GM19043 (cell line): ENCODE measurements at regions not wholly inside any gene's neighbourhood (a gene's known extent, or its start where the extent isn't known, plus 50 kb on each side); places are given as distances from the start of the nearest gene placed in this dataset.

ENCODE experiments used
- ATAC-seq: cut with Tn5 transposase; IDR thresholded peaks from one replicate; pipeline ENCODE4 v1.9.1; 2021; ENCODE audit warnings: low read depth; ENCODE audit not compliant: unreplicated experiment

DNA sequence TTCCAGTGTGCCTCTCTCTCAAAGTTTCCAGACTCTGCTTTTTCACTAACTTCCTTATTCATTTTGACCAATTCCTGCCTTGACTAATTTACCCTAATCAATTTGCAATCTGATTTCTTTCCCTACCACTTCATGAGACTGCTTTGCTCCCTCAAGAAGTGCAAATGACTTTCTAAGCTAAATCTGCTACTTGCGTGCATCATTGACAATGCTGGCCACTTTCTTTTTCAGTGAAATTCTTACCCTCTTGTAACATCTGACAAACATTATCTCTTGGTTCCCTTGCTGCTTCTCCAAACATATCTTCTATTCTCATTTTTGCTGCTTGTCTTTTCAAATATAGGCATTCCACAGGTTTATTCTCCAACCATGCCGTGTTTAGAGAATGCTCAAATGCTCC is 659.9 kb downstream of the USP25 start:
- no peak for ATAC-seq

DNA sequence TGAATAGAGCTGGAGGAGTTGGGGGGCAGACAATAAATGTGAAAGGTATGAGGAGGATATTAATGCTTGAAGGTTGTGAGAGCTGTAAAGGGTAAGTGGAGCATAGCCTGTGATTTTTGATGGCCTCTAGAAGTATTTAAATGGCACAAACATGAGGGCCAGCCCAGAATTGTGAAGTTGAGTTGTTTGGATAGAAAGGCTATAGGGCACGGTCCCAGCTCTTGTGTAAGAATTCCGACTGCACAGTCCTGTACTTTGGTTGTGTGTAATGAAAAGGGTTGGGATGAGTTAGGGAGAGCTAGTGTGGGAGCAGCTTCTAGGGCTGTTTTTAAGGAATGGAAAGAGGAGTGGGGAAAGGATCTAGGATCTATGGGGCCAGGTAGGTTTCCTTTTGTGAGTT is 665.5 kb downstream of the USP25 start:
- no peak for ATAC-seq

DNA sequence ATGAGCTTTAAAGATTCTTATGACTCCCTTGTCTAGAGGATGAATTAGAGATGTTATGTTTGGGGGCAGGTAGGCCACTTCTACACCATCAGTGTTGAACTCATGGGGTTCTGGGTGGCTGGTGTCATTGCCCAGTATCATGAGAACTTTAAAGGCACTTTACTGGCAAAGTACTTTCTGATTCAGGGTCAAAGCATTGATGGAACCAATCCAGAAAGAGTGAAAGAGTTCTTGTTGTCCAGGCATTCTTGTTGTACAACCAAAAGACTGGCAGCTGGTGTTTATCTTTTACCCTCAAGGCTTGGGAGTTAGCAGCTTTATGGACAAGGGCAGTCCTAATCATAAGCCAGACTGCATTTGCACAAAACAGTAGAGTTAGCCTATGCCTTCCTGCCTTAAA is 673.0 kb downstream of the USP25 start:
- ATAC-seq, result no peak

DNA sequence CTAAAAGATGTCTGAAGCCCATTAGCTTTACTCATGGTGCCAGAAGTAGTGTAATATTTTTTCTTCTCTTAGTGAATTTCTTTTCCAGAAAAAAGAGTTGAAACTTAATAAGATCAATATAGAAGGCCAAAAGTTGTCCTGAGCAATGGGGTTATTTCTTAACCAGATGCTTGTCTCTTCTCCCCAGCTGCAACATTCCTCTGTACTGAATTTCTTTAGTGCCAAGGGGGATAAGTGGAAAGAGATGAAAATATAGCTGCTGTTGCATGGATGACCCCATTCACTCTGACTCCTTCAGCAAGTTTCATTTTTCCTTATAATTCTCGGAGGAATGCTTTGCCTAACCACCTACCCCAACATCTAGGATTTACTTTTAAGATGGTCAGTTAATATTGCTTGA is 675.0 kb downstream of the USP25 start:
- no peak for ATAC-seq

DNA sequence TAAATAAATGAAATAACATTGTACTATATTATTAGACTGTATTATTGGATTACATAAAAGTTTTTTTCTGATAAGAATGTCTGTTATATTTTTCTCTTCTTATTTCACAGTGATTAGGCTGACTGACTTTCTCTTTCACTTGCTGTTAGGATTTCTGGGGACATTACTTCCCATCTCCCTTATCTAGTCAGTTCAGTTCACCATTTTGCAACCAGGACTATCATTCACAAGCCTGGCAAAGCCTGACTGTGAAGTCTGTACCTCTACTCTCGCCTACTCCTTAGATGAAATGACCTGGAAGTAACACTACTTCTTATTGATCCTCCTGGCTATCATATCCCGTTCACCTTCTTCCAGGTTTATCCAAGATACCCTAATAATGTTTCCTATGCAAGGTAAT is 676.6 kb downstream of the USP25 start:
- ATAC-seq, result no peak

DNA sequence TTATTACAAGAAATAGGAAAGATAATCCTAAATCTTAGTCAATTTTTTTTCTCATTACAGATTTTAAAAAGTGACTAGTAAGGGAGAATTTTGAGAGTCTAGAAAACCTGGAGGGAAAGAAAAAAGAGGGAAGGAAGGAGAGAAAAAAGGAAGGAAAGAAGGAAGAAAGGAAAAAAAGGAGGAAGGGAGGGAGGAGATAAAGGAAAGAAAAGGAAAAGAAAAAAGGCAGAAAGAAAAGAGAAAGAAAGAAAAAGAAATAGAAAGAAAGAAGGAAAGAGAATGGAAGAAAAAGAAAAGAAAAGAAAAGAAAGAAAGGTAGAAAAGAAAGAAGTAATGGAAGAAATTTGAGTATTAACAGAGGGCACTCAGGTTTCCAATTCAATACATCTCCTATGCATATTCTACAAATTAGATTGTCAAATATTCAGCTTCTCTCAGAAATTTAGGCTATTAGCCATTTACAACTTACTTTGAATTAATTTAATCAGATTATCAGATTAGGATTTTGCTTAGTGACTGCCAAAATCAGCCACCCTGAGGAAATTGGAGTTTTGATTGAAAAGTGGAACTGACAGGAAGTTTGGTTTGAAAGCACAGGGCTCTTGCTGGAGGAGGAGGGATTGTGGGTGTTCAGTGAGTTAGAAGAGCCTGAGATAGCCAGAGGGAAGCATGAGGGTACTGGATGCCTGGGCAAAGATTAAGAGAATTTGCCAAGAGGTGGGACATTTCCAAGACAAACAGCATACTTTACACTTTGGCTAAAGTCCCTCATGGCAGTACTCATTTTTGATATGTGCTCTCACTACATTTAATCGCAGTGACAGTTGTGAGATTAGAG is 677.8 kb downstream of the USP25 start:
- ATAC-seq, result no peak

DNA sequence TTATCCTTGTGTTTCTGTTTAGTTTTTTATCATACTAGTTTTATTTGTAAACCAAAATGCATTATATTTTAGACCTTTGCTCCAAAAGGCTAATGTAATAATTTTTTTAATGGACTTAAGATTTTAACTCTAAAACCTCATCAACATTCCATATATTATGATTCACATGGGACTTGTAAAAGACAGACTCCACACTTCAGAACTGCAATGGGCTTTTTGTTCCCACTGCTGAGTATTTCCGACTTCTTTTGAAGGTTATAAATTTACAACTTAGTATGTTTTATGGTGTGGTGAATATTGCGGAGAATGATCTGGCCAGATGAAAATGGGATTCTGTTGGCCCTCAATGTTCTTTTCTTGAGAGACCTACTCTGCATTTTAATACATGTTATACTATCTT is 678.5 kb downstream of the USP25 start:
- no peak for ATAC-seq

DNA sequence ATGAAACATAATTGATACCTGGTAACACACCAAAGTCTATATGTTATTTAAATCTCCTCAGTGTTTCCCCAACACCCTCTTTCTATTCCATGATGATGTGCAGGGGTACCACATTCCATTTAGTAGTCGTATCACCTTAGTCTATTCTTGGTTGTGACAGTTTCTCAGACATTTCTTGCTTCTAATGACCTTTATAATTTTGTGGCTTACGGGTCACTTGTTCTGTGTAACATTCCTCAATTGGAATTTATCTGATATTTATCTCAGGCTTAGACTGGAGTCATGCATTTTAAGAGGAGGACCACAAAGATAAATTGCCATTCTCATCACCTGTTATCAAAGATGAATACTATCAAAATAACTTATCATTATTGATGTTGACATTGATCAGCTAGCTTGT is 679.6 kb downstream of the USP25 start:
- no peak for ATAC-seq

DNA sequence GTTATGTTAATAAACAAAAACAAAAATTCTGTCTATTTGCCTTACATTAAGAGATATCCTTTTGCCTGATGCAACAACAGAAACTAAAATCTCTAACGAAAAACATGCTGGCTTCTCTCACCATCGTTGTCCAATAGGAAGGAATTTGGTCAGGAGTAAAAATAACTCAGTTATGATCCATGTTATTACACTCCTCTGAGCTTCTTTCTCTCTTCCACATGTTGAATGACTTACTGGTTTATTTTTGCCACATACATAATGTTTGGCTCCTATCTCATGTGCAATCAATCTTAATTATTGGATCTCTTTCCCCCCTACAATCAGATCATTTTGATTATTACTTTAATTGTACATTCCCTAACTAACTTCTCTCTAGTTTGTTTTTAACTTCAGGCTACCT is 688.4 kb downstream of the USP25 start:
- ATAC-seq, result no peak

DNA sequence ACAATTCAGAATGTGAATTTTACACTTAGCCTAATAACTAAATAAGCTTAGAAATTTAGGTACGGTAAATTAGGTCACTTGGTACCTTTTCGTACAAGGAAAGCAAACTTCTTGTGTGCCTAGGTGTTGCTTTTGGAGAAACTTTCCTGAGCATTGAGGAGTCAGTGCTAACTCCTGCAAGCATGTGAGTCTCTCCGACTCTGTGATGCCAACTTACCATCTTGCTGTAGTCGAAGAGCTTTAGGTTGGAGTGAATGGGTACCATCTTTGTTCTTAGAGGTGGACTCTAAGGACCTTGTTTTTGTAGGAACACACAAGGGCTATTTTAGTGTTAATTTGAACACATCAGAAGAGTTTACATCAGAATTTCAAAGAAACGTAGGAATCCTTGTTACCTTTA is 688.9 kb downstream of the USP25 start:
- ATAC-seq, result no peak

DNA sequence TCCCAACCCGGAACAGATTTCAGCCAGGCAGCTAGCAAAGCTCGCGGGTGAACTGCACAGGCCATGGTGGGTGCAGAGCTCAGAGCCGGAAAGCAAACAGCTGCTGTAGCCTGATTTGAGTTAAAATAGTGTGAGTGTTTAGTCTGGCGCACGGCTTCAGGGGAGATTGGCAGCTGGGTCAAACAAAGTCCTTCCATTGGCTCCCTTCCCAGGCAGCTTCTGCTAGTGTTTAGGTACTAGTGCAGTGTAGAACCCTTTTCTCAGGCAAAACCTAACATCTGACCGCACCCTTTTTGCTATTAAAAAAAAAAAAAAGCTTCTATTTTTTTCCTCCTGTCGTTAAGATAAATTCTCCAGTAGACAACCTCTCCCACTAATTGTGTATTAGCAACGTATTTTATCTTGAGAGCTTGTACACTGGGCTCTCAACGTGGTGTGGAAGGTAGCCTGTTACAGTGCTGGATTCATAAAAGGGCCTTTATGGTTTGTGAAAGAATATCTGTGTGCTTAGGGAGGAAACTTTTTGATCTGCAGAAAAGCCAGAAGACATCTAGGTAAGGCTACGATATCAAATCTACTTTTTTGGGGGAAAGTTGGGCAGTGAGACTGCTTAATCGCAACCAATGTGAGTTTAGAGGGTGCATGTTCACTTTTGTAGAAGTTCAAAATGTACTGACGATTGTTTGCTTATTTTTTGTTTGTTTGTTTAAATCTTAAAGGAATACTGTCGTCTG is 689.6 kb downstream of the USP25 start:
- ATAC-seq, result no peak

DNA sequence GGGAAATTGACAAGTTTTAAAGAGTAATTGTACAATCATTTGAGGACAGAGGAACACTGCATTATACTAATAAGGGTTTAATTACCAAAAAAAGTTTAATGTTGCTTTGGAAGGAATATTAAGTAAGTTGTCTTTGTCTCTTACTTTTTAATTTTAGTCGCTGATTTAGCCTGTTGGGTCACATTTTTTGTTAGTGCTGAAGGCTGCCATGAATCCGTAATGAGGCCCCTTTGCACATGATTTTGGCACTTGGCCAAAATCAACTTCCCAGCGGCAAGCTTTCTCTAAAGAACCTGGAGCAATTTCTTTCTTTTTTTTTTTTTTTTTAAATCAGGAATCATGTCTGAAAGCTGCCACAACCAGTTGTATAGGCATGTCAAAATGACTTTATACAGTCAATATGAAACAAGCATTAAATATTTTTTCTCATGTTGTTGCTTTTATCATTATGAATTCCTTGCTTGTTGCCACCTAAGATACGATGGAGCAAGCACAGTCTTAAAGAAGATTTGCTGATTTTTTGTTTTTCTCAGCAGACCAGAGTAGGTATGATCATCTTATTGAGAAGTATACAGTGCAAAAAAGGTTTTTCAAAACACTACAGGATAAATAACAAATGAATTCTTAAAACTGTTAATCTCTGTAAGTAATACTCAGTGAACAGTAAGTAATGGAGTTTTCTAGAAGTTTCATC is 690.4 kb downstream of the USP25 start:
- ATAC-seq, result no peak

DNA sequence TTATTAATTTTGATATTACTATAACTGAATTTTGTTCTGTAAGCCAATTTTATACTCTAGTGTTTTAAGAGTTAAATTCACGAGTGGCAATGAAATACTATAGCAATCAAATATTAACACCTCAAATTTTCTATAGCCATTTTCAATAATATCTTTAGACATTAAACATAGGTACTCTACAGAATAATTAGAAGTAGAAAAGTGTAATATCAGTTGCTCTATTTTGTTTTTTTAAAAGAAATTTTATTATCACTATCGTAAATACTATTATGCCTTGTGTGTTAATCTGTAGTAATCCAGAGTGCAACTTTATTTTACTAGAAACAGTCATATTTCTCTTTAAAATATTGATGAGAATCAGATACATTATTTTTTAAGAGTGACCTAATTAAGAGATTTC is 691.2 kb downstream of the USP25 start:
- no peak for ATAC-seq

DNA sequence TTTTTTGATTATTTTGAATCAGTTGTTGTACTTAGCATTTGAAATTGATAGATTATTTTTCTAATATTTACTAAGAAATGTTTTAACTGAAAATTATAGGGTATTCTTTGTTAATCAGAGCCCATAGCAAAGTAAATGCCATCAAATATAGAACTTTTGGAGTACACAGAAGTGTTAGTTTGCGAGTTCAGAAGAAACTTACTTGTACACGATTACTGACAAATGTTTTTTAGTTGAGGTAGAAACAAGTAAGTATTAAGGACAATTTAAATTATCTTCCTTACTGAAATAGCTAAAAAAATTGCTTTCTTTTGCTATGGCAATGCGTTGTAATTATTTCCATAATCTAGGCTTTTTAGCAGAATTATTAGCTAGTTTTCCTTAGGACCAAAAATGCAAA is 692.2 kb downstream of the USP25 start:
- ATAC-seq, result no peak

DNA sequence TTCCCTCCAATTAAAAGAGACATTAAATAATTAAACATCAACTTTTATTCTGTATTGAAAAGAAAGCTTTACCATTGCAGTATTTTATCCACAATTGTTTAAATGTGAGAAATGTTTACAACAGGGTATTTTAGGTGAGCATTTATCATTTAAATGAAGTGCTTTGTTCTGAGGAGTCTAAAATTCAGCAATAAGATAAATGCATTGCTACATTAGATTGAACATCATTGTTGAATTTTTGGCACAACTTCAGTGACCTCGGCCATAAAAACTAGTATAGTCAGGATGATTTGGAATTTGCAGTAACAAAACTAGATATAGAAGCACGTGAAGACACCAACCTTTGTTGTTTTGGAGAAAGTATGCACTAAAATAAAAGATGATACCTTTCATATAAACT is 692.9 kb downstream of the USP25 start:
- no peak for ATAC-seq

DNA sequence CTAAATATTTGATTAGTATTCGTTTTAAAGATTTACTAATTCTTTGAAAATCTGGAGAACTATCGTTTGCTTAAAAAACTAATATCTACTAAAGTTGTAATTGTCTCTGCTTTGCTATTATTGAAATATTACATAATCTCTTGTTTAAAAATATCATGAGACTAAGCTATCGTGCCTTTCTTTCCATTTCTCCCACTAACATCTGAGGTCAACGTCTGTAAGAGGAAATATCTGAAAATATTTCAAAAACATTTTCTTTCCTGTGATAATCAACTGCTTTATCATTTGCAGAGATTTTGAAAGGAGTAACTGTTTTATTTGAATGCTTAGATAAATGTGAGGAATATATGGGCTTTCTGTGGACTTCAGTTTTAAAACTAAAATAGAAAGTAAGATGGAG is 694.1 kb downstream of the USP25 start:
- no peak for ATAC-seq

DNA sequence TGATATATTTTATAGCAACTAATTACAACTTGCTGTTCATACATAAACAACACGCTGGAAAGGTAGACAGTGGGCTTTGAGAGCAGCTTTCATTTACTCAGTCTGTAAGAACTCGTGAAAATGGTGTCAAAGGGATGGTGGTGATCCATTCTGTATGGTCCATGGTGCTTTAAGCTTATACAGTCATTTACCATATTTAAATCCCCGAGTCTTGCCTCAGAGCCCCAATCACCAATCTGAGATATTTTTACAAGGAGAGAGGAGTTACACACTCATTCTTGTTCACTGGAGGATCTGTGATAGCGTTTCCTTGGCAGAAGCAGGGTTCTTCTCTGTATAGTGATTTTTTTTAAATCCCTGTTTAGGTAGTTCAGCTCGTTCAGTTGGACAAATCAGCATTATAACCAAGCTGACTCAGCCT is 694.6 kb downstream of the USP25 start:
- ATAC-seq, result no peak

DNA sequence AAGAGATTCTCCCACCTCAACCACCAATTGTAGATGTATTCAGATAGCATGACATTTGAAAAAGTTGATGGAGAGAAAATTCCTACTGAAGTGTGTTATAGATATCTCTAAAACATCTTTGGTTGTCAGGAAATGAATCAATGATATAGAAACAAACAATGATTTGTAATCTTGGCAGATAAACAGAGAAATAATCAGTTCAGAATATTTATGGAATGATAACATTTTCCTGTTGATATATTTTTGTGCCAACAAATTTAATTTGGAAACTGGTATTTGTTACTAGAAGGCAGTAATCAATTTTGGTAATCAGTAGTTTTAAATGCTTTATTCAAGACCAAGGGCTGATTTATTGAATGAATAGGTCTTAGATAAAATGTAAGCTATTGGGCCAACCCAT is 695.6 kb downstream of the USP25 start:
- no peak for ATAC-seq

DNA sequence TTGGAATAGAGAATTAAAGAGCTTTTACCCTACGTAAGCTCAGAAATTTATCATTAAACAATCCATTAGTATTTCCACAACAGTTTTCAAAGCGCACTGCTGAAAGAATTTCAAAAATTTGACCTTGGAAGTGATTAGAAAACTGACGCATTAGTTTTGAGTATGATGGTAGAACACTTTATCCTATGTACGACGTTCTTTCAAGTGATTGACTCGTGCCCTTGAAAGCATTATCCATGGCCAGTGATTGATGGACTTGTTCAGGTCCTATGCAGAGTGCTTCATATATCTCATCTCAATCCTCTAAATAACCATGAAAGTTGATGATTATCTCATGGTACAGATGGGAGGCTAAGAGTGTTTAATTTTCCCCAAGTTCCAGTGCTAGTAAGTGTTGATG is 697.2 kb downstream of the USP25 start:
- ATAC-seq, result no peak

DNA sequence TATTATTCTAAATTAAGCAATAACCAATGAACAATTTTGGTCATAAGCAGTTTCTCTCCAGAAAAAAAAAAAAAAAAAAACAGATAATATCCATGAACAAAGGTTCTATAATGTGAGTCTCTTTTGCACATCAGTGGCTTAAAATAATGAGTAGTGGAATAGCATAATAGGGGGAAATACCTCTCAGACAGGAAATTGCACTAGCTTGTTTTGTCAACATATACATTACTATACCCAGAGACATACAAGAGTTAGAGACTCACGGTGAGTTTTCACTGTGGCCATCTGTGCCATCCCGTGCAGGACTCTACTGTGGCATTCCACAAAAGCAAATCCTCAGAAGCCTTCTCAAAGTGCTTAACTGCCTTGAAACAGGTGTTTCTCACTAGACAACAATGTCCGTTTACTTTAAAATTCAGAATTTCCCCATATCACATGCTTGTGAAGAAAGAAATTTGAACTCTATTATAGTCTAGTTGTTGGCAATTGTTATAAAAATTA is 697.9 kb downstream of the USP25 start:
- ATAC-seq, result no peak

DNA sequence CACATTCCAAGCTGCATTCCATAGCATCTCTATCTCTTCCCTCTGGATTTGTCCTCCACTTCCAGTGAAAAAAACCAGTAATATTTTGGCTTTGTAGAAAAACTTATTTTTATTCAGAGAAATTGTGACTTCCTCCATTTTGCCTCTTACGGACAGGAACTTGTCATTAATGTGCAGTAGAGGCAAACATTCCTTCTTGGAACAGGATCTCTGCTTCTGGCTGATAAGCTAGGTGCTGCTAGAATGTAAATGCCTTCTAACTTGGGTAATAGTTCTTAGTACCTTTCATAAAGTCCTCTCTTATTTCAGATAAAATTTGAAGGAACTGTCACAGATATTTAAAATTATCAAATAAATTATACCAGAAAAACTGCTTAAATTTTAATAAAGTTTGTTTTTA is 707.8 kb downstream of the USP25 start:
- no peak for ATAC-seq
